Panc1 (cell line): ENCODE measurements at regions not wholly inside any gene's neighbourhood (a gene's known extent, or its start where the extent isn't known, plus 50 kb on each side); places are given as distances from the start of the nearest gene placed in this dataset.

Experiments used
- ATAC-seq: fragments of 200-7000 bp; cut with Tn5 transposase; 2 replicates; pipeline ENCODE4 v1.9.1; 2020; ENCODE audit warnings: mild to moderate bottlenecking, moderate library complexity
- BruUV-seq: library from RNA; stranded (reverse); fragments of 400-500 nt; replicated peaks from 2 replicates; lab custom pipeline; 2021; lab: Mats Ljungman, UMichigan
- CTCF ChIA-PET: fragments of 300-600 bp; sonication (Branson Sonifier 250); formaldehyde crosslinking; loops from one replicate; lab custom pipeline; 2022; ENCODE audit warnings: antibody characterized with exemption; lab: Charles Lee
- POLR2A ChIA-PET: fragments of 300-600 bp; sonication (Branson Sonifier 250); formaldehyde crosslinking; loops from one replicate; lab custom pipeline; 2022; ENCODE audit warnings: antibody characterized with exemption; lab: Charles Lee
- DNase-seq: peaks from one replicate; pipeline ENCODE4 v3.0.0-alpha.2; 2010; ENCODE audit warnings: low read depth, low spot score
- H3K27ac ChIP-seq: 2 replicates; pipeline ENCODE4 v1.5.1; 2011; ENCODE audit warnings: mild to moderate bottlenecking, low read length, inconsistent platforms
- H3K27me3 ChIP-seq: fragments of 200-500 bp; sonication (Bioruptor generic); 2 replicates; pipeline ENCODE4 v1.6.0; 2014; ENCODE audit warnings: low read length, inconsistent platforms; ENCODE audit not compliant: control insufficient read depth, insufficient read depth
- H3K36me3 ChIP-seq: fragments of 200-500 bp; sonication (Bioruptor generic); 2 replicates; pipeline ENCODE4 v1.5.1; 2014; ENCODE audit warnings: inconsistent platforms, mild to moderate bottlenecking, low read length, moderate library complexity; ENCODE audit not compliant: control insufficient read depth, insufficient read depth
- H3K4me1 ChIP-seq: 2 replicates; pipeline ENCODE4 v1.5.1; 2011; ENCODE audit warnings: inconsistent platforms, mild to moderate bottlenecking, low read length, moderate library complexity; ENCODE audit not compliant: control insufficient read depth, insufficient read depth
- H3K4me3 ChIP-seq, 2 experiments: 2 replicates each; pipeline ENCODE4 v1.5.1; 2011 to 2012; ENCODE audit warnings: low read depth in 2 of 2, low read length in 2 of 2, mild to moderate bottlenecking in 2 of 2, inconsistent platforms in 1 of 2, moderate library complexity in 1 of 2
- H3K9me3 ChIP-seq: fragments of 200-500 bp; sonication (Bioruptor generic); 2 replicates; pipeline ENCODE4 v1.5.1; 2014; ENCODE audit warnings: low read depth, mild to moderate bottlenecking, inconsistent platforms, low read length, moderate library complexity; ENCODE audit not compliant: control insufficient read depth, insufficient read depth
- POLR2AphosphoS5 ChIP-seq: IDR thresholded peaks from 2 replicates; pipeline ENCODE4 v1.6.1; 2012; ENCODE audit warnings: mild to moderate bottlenecking, low read depth, low read length, moderate library complexity
- SIN3A ChIP-seq: IDR thresholded peaks from 2 replicates; pipeline ENCODE4 v1.6.1; 2012; ENCODE audit warnings: low read depth, mild to moderate bottlenecking, low read length, moderate library complexity, borderline replicate concordance; ENCODE audit not compliant: insufficient read depth
- TCF7L2 ChIP-seq: IDR thresholded peaks from 2 replicates; pipeline ENCODE4 v1.6.1; 2011; ENCODE audit warnings: mild to moderate bottlenecking, low read depth, low read length, inconsistent platforms
- in situ Hi-C: cut with HindIII; loops from 2 replicates; pipeline ENCODE4 v1.10.0; 2016; ENCODE audit warnings: low sequenced_read_pairs, low pct_unique_long_range_greater_than_20kb
- intact Hi-C: fragments of 100-400 bp; cut with micrococcal nuclease; formaldehyde crosslinking; loops from one replicate; pipeline ENCODE4 v1.10.0; 2022; ENCODE audit not compliant: unreplicated experiment
- TF ChIP-seq, protein P1 (sequence below), 2 experiments: IDR thresholded peaks; 2 replicates each; pipeline ENCODE4 v1.6.1; 2011 to 2012; ENCODE audit warnings: low read depth in 2 of 2, control low read depth in 1 of 2, low read length in 1 of 2, mild to moderate bottlenecking in 1 of 2, moderate library complexity in 1 of 2; ENCODE audit not compliant: insufficient read depth in 1 of 2
- TF ChIP-seq, protein P2 (sequence below): fragments of 450-650 bp; IDR thresholded peaks from 2 replicates; pipeline ENCODE4 v1.5.1; 2017; ENCODE audit warnings: mild to moderate bottlenecking

DNA sequence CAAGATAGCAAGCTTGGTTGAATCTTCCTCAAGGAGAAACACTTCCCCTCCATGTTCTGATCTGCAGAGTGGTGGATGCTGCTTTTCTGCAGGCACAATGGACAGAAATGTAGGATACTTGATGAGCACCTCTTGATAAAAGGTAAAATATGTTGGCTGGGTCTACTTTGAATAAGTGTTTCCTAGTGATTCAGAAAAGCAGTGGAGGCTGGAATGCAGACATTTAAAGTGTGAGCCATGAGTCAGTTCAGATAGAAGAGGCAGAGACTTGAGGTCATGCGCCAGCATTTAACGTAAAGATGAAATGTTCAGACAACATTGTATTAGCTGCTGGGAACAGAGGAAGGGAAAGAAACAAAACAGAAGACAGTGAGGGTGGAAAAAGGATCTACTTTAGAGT lies 403.1 kb downstream of the ADRA2A start:
- TF ChIP-seq SIN3A (no peak), TCF7L2 (no peak), POLR2AphosphoS5 (no peak)
- TF ChIP-seq, protein P1, sequence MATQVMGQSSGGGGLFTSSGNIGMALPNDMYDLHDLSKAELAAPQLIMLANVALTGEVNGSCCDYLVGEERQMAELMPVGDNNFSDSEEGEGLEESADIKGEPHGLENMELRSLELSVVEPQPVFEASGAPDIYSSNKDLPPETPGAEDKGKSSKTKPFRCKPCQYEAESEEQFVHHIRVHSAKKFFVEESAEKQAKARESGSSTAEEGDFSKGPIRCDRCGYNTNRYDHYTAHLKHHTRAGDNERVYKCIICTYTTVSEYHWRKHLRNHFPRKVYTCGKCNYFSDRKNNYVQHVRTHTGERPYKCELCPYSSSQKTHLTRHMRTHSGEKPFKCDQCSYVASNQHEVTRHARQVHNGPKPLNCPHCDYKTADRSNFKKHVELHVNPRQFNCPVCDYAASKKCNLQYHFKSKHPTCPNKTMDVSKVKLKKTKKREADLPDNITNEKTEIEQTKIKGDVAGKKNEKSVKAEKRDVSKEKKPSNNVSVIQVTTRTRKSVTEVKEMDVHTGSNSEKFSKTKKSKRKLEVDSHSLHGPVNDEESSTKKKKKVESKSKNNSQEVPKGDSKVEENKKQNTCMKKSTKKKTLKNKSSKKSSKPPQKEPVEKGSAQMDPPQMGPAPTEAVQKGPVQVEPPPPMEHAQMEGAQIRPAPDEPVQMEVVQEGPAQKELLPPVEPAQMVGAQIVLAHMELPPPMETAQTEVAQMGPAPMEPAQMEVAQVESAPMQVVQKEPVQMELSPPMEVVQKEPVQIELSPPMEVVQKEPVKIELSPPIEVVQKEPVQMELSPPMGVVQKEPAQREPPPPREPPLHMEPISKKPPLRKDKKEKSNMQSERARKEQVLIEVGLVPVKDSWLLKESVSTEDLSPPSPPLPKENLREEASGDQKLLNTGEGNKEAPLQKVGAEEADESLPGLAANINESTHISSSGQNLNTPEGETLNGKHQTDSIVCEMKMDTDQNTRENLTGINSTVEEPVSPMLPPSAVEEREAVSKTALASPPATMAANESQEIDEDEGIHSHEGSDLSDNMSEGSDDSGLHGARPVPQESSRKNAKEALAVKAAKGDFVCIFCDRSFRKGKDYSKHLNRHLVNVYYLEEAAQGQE (IDR thresholded peaks at IDR 0.05; ENCODE audit: insufficient read depth in 1 of 2, low read depth in 2 of 2, low read length in 1 of 2) = no peak
- TF ChIP-seq, protein P2, sequence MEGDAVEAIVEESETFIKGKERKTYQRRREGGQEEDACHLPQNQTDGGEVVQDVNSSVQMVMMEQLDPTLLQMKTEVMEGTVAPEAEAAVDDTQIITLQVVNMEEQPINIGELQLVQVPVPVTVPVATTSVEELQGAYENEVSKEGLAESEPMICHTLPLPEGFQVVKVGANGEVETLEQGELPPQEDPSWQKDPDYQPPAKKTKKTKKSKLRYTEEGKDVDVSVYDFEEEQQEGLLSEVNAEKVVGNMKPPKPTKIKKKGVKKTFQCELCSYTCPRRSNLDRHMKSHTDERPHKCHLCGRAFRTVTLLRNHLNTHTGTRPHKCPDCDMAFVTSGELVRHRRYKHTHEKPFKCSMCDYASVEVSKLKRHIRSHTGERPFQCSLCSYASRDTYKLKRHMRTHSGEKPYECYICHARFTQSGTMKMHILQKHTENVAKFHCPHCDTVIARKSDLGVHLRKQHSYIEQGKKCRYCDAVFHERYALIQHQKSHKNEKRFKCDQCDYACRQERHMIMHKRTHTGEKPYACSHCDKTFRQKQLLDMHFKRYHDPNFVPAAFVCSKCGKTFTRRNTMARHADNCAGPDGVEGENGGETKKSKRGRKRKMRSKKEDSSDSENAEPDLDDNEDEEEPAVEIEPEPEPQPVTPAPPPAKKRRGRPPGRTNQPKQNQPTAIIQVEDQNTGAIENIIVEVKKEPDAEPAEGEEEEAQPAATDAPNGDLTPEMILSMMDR = no peak
- no peak overlapping the region for H3K4me3 ChIP-seq
- BruUV-seq = no TSS peak
- no peak overlapping the region for H3K27ac ChIP-seq
- H3K4me1 ChIP-seq = no peaks in the 10 kb centered on the region
- in situ Hi-C loops = no loop called here
- H3K36me3 ChIP-seq = no peaks in the 10 kb centered on the region
- CTCF ChIA-PET = no interaction called here
- intact Hi-C loops = no loop called here
- POLR2A ChIA-PET = no interaction called here
- no peaks in the 10 kb centered on the region for H3K9me3 ChIP-seq
- no peak for DNase-seq
- no peak for ATAC-seq
- H3K27me3 ChIP-seq = no peaks in the 10 kb centered on the region

DNA sequence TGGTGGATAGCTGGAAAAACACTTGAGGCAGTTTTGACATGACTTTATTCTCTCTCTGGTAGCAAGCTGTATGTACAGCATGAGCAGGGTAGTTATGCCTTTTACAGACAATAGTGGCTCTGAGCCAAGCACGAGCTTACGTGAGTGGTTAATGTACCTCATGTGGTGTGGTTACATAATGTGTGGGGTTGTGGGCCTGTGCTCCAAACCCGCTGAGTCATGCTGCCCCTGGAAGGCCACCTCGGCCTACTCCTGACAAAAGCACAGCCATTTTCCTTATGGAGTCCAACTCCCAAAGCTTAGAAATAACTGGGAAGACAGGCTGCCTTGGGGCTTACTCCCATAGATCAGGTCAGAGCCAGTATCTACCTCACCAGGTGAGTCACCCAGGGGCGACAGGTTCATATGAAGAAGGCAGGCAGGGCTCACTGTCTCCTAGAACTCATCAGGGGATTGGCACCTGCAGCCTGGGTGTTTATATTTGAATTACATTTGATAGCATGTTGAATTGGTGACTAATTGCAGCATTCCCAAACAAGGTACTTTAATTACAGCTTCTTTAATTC lies 404.5 kb downstream of the ADRA2A start:
- H3K27ac ChIP-seq = no peak overlapping the region
- H3K9me3 ChIP-seq = no peaks in the 10 kb centered on the region
- no peaks in the 10 kb centered on the region for H3K36me3 ChIP-seq
- ATAC-seq (no peak), DNase-seq (no peak)
- intact Hi-C loops (no loop called here), in situ Hi-C loops (no loop called here)
- POLR2A ChIA-PET = no interaction called here
- no TSS peak for BruUV-seq
- H3K27me3 ChIP-seq = no peaks in the 10 kb centered on the region
- no peaks in the 10 kb centered on the region for H3K4me1 ChIP-seq
- TF ChIP-seq, protein P2 = no peak
- TF ChIP-seq SIN3A (no peak), TCF7L2 (no peak), POLR2AphosphoS5 (no peak)
- TF ChIP-seq, protein P1 (IDR thresholded peaks at IDR 0.05; ENCODE audit: insufficient read depth in 1 of 2, low read depth in 2 of 2, low read length in 1 of 2) = no peak
- CTCF ChIA-PET = interaction anchor here (0.6 kb wide), 1 partner anchor 526 kb away, joined by 7 read pairs; no protein-coding TSS in a partner anchor
- no peak overlapping the region for H3K4me3 ChIP-seq
